MCF 10A (cell line): ENCODE measurements at regions not wholly inside any gene's neighbourhood (a gene's known extent, or its start where the extent isn't known, plus 50 kb on each side); places are given as distances from the start of the nearest gene placed in this dataset.

Experiments
- BruUV-seq: library from RNA; stranded (reverse); fragments of 400-500 nt; replicated peaks from 2 replicates; lab custom pipeline; 2021; lab: Mats Ljungman, UMichigan
- CTCF ChIA-PET: fragments of 300-600 bp; sonication (Branson Sonifier 250); formaldehyde crosslinking; extraction: SDS; loops from one replicate; lab custom pipeline; 2021; ENCODE audit warnings: antibody characterized with exemption, inconsistent platforms; lab: Yijun Ruan, JAX
- POLR2A ChIA-PET: fragments of 300-600, 350-650 bp; sonication (Branson Sonifier 250); formaldehyde crosslinking; extraction: SDS; loops from one replicate; lab custom pipeline; 2020; ENCODE audit warnings: antibody characterized with exemption, inconsistent platforms; lab: Yijun Ruan, JAX
- DNase-seq: peaks from one replicate; pipeline ENCODE4 v3.0.0-alpha.2; 2018; ENCODE audit not compliant: unreplicated experiment
- H3K27ac Mint-ChIP-seq: one replicate; pipeline ENCODE4 v1.8.0; 2022; ENCODE audit warnings: mild to moderate bottlenecking, low read depth, mixed read lengths; ENCODE audit not compliant: unreplicated experiment
- H3K27me3 Mint-ChIP-seq: one replicate; pipeline ENCODE4 v1.8.0; 2022; ENCODE audit warnings: mixed read lengths; ENCODE audit not compliant: insufficient read depth, unreplicated experiment
- H3K36me3 Mint-ChIP-seq: one replicate; pipeline ENCODE4 v1.8.0; 2022; ENCODE audit warnings: mild to moderate bottlenecking, moderate library complexity, mixed read lengths; ENCODE audit not compliant: insufficient read depth, unreplicated experiment
- H3K4me1 Mint-ChIP-seq: one replicate; pipeline ENCODE4 v1.8.0; 2022; ENCODE audit warnings: mixed read lengths; ENCODE audit not compliant: insufficient read depth, unreplicated experiment
- H3K4me3 Mint-ChIP-seq: one replicate; pipeline ENCODE4 v1.8.0; 2022; ENCODE audit warnings: mild to moderate bottlenecking, moderate library complexity, mixed read lengths; ENCODE audit not compliant: unreplicated experiment
- H3K9me3 Mint-ChIP-seq: one replicate; pipeline ENCODE4 v1.8.0; 2022; ENCODE audit warnings: mixed read lengths; ENCODE audit not compliant: unreplicated experiment
- CTCF ChIP-seq: fragments of 200-600 bp; IDR thresholded peaks from one replicate; pipeline ENCODE4 v1.8.0; 2022; ENCODE audit warnings: antibody characterized with exemption, mild to moderate bottlenecking; ENCODE audit not compliant: unreplicated experiment
- intact Hi-C: fragments of 100-400 bp; cut with micrococcal nuclease; formaldehyde crosslinking; loops from 2 replicates; pipeline ENCODE4 v1.14.1; 2022

- ChIA-PET CTCF (interaction anchor here (0.6 to 2.4 kb wide), 10 partner anchors 10 to 752 kb away, joined by 3 to 20 read pairs (median 3); no protein-coding TSS in a partner anchor), POLR2A (no interaction called here)
- Mint-ChIP-seq H3K36me3 (no peaks in the 10 kb centered on the region), H3K27ac (no peak overlapping the region), H3K9me3 (no peaks in the 10 kb centered on the region), H3K4me3 (no peak overlapping the region), H3K4me1 (no peaks in the 10 kb centered on the region), H3K27me3 (peaks cover 52% of the 10 kb centered on the region)
- intact Hi-C loops: no loop called here
- no TSS peak for BruUV-seq
- peak; percentile 13 for DNase-seq
- no peak for TF ChIP-seq CTCF
These were observed 71.6 kb upstream of the PSMD7 start for GRCh38 chr16:74224828-74225612.

GRCh38 chr16:74221828-74222227 is 74.8 kb upstream of the PSMD7 start:
- Mint-ChIP-seq H3K36me3 (no peaks in the 10 kb centered on the region), H3K4me3 (no peak overlapping the region), H3K4me1 (no peaks in the 10 kb centered on the region), H3K9me3 (no peaks in the 10 kb centered on the region), H3K27ac (no peak overlapping the region), H3K27me3 (peaks cover 57% of the 10 kb centered on the region)
- TF ChIP-seq CTCF: no peak
- ChIA-PET POLR2A (no interaction called here), CTCF (no interaction called here)
- intact Hi-C loops: no loop called here
- DNase-seq: no peak
- no TSS peak for BruUV-seq

- ChIA-PET CTCF (interaction anchor here (1.0 kb wide), 1 partner anchor 55 kb away, joined by 4 read pairs; no protein-coding TSS in a partner anchor), POLR2A (no interaction called here)
- H3K27me3 Mint-ChIP-seq: peaks cover 38% of the 10 kb centered on the region
These were observed 76.9 kb upstream of the PSMD7 start for GRCh38 chr16:74219706-74220105.

More at GRCh38 chr16:74219706-74220105, 76.9 kb upstream of the PSMD7 start:
- Mint-ChIP-seq H3K4me3 (no peak overlapping the region), H3K36me3 (no peaks in the 10 kb centered on the region), H3K9me3 (no peaks in the 10 kb centered on the region), H3K27ac (no peak overlapping the region), H3K4me1 (no peaks in the 10 kb centered on the region)
- intact Hi-C loops: no loop called here
- TF ChIP-seq CTCF: no peak
- DNase-seq: no peak
- BruUV-seq: no TSS peak
